Liver (tissue), 3 donors: ENCODE measurements at regions not wholly inside any gene's neighbourhood (a gene's known extent, or its start where the extent isn't known, plus 50 kb on each side); places are given as distances from the start of the nearest gene placed in this dataset.

Experiments used
- ATF3 ChIP-seq: IDR thresholded peaks from 2 replicates; pipeline ENCODE4 v1.6.1; 2016; ENCODE audit warnings: antibody characterized with exemption
- CTCF ChIP-seq: fragments of 150-350 bp; IDR thresholded peaks from 2 replicates; pipeline ENCODE4 v1.5.1; 2017; ENCODE audit warnings: improper control_type of control experiment, low read depth, low read length; ENCODE audit not compliant: missing input control
- EGR1 ChIP-seq, 2 donors: IDR thresholded peaks; 2 replicates each; pipeline ENCODE4 v1.6.1; 2016 to 2018; ENCODE audit warnings: antibody characterized with exemption in 2 of 2, low read depth in 2 of 2
- FOXA1 ChIP-seq: IDR thresholded peaks from 2 replicates; pipeline ENCODE4 v1.6.1; 2016; ENCODE audit warnings: antibody characterized with exemption
- FOXA2 ChIP-seq: IDR thresholded peaks from 2 replicates; pipeline ENCODE4 v1.6.1; 2016; ENCODE audit warnings: antibody characterized with exemption
- JUND ChIP-seq, 2 donors: IDR thresholded peaks; 2 replicates each; pipeline ENCODE4 v1.6.1; 2016; ENCODE audit warnings: antibody characterized with exemption in 2 of 2
- MAX ChIP-seq: IDR thresholded peaks from 2 replicates; pipeline ENCODE4 v1.6.1; 2016; ENCODE audit warnings: antibody characterized with exemption
- NR2F2 ChIP-seq: IDR thresholded peaks from 2 replicates; pipeline ENCODE4 v1.6.1; 2016; ENCODE audit warnings: antibody characterized with exemption
- RAD21 ChIP-seq, 2 donors: IDR thresholded peaks; 2 replicates each; pipeline ENCODE4 v1.6.1; 2016; ENCODE audit warnings: antibody characterized with exemption in 2 of 2, mild to moderate bottlenecking in 2 of 2
- REST ChIP-seq: IDR thresholded peaks from 2 replicates; pipeline ENCODE4 v1.6.1; 2016; ENCODE audit warnings: antibody characterized with exemption, mild to moderate bottlenecking
- SP1 ChIP-seq: IDR thresholded peaks from 2 replicates; pipeline ENCODE4 v1.6.1; 2018; ENCODE audit warnings: antibody characterized with exemption, mild to moderate bottlenecking
- TAF1 ChIP-seq: conservative IDR thresholded peaks from 2 replicates; pipeline ENCODE4 v1.6.1; 2016; ENCODE audit warnings: antibody characterized with exemption, mild to moderate bottlenecking
- ZBTB33 ChIP-seq: IDR thresholded peaks from 2 replicates; pipeline ENCODE4 v1.6.1; 2016; ENCODE audit warnings: antibody characterized with exemption
- donor health status: healthy.
- donor health status: healthy.

GRCh38 chr4:169840554-169840953, 82.8 kb upstream of the HPF1 start:
- TF ChIP-seq SP1, result no peak
- no peak for TF ChIP-seq EGR1 (IDR thresholded peaks at IDR 0.05; ENCODE audit: low read depth in 2 of 2)
- TF ChIP-seq JUND (IDR thresholded peaks at IDR 0.05), result no peak
- TF ChIP-seq CTCF, result no peak
- no peak for TF ChIP-seq REST
- TF ChIP-seq ATF3, result no peak
- no peak for TF ChIP-seq TAF1
- no peak for TF ChIP-seq RAD21 (IDR thresholded peaks at IDR 0.05)
- TF ChIP-seq ZBTB33, result no peak
- no peak for TF ChIP-seq FOXA1
- no peak for TF ChIP-seq MAX
- no peak for TF ChIP-seq NR2F2
- no peak for TF ChIP-seq FOXA2
